ENCODE measurements at regions not wholly inside any gene's neighbourhood (a gene's known extent, or its start where the extent isn't known, plus 50 kb on each side); places are given as distances from the start of the nearest gene placed in this dataset.

- TF ChIP-seq POLR2AphosphoS5 (IDR thresholded peaks at IDR 0.05; ENCODE audit: low read depth, low read length): no peak
- TF ChIP-seq POLR2A (IDR thresholded peaks at IDR 0.05; ENCODE audit: low read depth, low read length): no peak
These were observed 138.8 kb downstream of the DAD1 start for GRCh38 chr14:22450266-22450665.
